Muscle of back (tissue), 3 donors: ENCODE measurements at regions not wholly inside any gene's neighbourhood (a gene's known extent, or its start where the extent isn't known, plus 50 kb on each side); places are given as distances from the start of the nearest gene placed in this dataset.

Source experiments
- DNase-seq, 3 donors: peaks; one replicate each; pipeline versions ENCODE4 v3.0.0 to v3.0.0-alpha.2; 2013

- DNase-seq, result peak in 1 of 3 donors; percentile 56
These were observed 52.0 kb upstream of the RPL11 start for GRCh38 chr1:23639460-23640095.

GRCh38 chr1:23638786-23639241, 52.8 kb upstream of the RPL11 start:
- DNase-seq, result peak in 1 of 3 donors; percentile 75

- peak in 1 of 3 donors; percentile 59 for DNase-seq
These were observed 53.4 kb upstream of the RPL11 start for GRCh38 chr1:23638188-23638619.

- no peak for DNase-seq
These were observed 55.6 kb upstream of the RPL11 start for GRCh38 chr1:23636009-23636408.

GRCh38 chr1:23634840-23635651, 56.6 kb upstream of the RPL11 start:
- peak; percentile 66 to 79 (median 71) for DNase-seq

- no peak for DNase-seq
These were observed 57.1 kb upstream of the RPL11 start for GRCh38 chr1:23634518-23634839.

- no peak for DNase-seq
These were observed 59.0 kb upstream of the RPL11 start for GRCh38 chr1:23632479-23633160.

GRCh38 chr1:23629708-23630290, 61.8 kb upstream of the RPL11 start:
- DNase-seq, result no peak

- DNase-seq, result no peak
These were observed 62.6 kb upstream of the RPL11 start for GRCh38 chr1:23628951-23629387.

GRCh38 chr1:23627069-23627735, 64.4 kb upstream of the RPL11 start:
- DNase-seq, result no peak

GRCh38 chr1:23625929-23626535, 65.6 kb upstream of the RPL11 start:
- DNase-seq, result no peak

- DNase-seq, result no peak
These were observed 66.1 kb upstream of the RPL11 start for GRCh38 chr1:23625459-23625858.

- no peak for DNase-seq
These were observed 65.1 kb upstream of the ID3 start for GRCh38 chr1:23624440-23624839.

- no peak for DNase-seq
These were observed 63.0 kb upstream of the ID3 start for GRCh38 chr1:23622284-23622683.

GRCh38 chr1:23620605-23621004, 61.3 kb upstream of the ID3 start:
- no peak for DNase-seq

GRCh38 chr1:23619299-23620188, 60.2 kb upstream of the ID3 start:
- peak in 1 of 3 donors; percentile 33 for DNase-seq

GRCh38 chr1:23618586-23619083, 59.3 kb upstream of the ID3 start:
- no peak for DNase-seq

- no peak for DNase-seq
These were observed 57.8 kb upstream of the ID3 start for GRCh38 chr1:23617084-23617521.

GRCh38 chr1:23616292-23616824, 57.1 kb upstream of the ID3 start:
- DNase-seq, result no peak

GRCh38 chr1:23615852-23616251, 56.6 kb upstream of the ID3 start:
- no peak for DNase-seq
